ENCODE measurements at regions not wholly inside any gene's neighbourhood (a gene's known extent, or its start where the extent isn't known, plus 50 kb on each side); places are given as distances from the start of the nearest gene placed in this dataset.
"Not testable (repeated sequence)": the region's sequence is repeated elsewhere in the genome, so short reads cannot be mapped to it uniquely, and the experiment has no call there.

- TF ChIP-seq Cebpa-rat (IDR thresholded peaks at IDR 0.05) = no peak
- no peak overlapping the region for H3K27ac ChIP-seq
Observed at GRCh38 chr22:45077286-45077685, 67.5 kb upstream of the PHF21B start.

DNA sequence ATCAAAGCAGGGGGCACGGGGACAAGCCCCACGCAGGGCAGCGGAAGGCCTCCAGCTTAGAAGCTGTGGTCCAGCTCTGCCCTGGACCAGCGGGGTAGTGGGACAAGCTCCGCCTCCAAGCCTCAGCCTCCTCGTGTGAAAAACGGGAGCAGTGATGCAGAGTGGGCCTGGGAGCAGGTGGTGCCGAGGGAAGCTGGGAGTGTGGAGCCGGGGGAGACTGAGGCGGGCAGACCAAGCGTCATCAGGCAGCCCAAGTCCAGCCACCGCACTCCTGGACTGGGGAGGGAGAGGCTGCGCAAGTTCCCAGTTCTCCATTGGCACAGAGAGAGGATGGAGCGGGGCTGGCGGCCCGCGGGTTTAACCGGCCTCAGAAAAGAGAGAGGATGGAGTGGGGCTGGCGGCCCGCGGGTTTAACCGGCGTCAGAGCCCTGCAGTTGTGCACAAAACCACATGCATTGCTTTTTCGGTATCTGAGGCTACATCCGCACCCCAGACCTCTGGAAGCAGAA, 68.1 kb upstream of the PHF21B start:
- no peaks in the 10 kb centered on the region for H3K36me3 ChIP-seq
- no peak overlapping the region for H3K27ac ChIP-seq
- no peak for TF ChIP-seq Cebpa-rat (IDR thresholded peaks at IDR 0.05)
- H3K4me3 ChIP-seq = no peak overlapping the region
- peak overlapping the region in 6 of 11 experiments; percentile 9 to 36 (median 16); a peak in 6 of 22 replicates for H3K4me2 ChIP-seq
- H3K9ac ChIP-seq = no peak overlapping the region
- H3K9me3 ChIP-seq (replicated peaks in 1 of 11) = no peaks in the 10 kb centered on the region; a peak in 1 of 22 replicates
- peaks cover 0 to 10% (median 8%) of the 10 kb centered on the region in 10 experiments; a peak in 7 of 20 replicates for H3K4me1 ChIP-seq
- H4K20me1 ChIP-seq = peaks cover 0 to 8% (median 0%) of the 10 kb centered on the region in 11 experiments; a peak in 4 of 22 replicates
- H3K27me3 ChIP-seq = peaks cover 17 to 29% (median 21%) of the 10 kb centered on the region in 11 experiments; a peak in 21 of 22 replicates

More at GRCh38 chr22:45077286-45077685, 67.5 kb upstream of the PHF21B start:
- H3K4me1 ChIP-seq = peaks cover 0 to 10% (median 8%) of the 10 kb centered on the region in 10 experiments; a peak in 7 of 20 replicates
- no peaks in the 10 kb centered on the region; a peak in 1 of 22 replicates for H3K9me3 ChIP-seq (replicated peaks in 1 of 11)
- H3K36me3 ChIP-seq = no peaks in the 10 kb centered on the region
- no peak overlapping the region for H3K9ac ChIP-seq
- H3K4me2 ChIP-seq = peak overlapping the region in 3 of 11 experiments; percentile 11 to 36 (median 22); a peak in 2 of 22 replicates
- no peak overlapping the region for H3K4me3 ChIP-seq
- peaks cover 17 to 29% (median 21%) of the 10 kb centered on the region in 11 experiments; a peak in 21 of 22 replicates for H3K27me3 ChIP-seq
- H4K20me1 ChIP-seq = peaks cover 0 to 8% (median 0%) of the 10 kb centered on the region in 11 experiments; a peak in 4 of 22 replicates

GRCh38 chr22:45082795-45083194, 73.0 kb upstream of the PHF21B start:
- no peak overlapping the region for H3K4me3 ChIP-seq
- H3K4me2 ChIP-seq = no peak overlapping the region
- peaks cover 10 to 13% (median 11%) of the 10 kb centered on the region in 11 experiments; a peak in 21 of 22 replicates for H3K27me3 ChIP-seq
- no peak overlapping the region for H3K27ac ChIP-seq
- peaks cover 0 to 6% (median 4%) of the 10 kb centered on the region in 10 experiments; a peak in 7 of 20 replicates for H3K4me1 ChIP-seq
- H4K20me1 ChIP-seq = peaks cover 0 to 2% (median 0%) of the 10 kb centered on the region in 11 experiments; a peak in 2 of 22 replicates
- TF ChIP-seq Cebpa-rat (IDR thresholded peaks at IDR 0.05) = no peak
- no peaks in the 10 kb centered on the region for H3K36me3 ChIP-seq
- no peaks in the 10 kb centered on the region; a peak in 1 of 22 replicates for H3K9me3 ChIP-seq (replicated peaks in 1 of 11)
- no peak overlapping the region for H3K9ac ChIP-seq

DNA sequence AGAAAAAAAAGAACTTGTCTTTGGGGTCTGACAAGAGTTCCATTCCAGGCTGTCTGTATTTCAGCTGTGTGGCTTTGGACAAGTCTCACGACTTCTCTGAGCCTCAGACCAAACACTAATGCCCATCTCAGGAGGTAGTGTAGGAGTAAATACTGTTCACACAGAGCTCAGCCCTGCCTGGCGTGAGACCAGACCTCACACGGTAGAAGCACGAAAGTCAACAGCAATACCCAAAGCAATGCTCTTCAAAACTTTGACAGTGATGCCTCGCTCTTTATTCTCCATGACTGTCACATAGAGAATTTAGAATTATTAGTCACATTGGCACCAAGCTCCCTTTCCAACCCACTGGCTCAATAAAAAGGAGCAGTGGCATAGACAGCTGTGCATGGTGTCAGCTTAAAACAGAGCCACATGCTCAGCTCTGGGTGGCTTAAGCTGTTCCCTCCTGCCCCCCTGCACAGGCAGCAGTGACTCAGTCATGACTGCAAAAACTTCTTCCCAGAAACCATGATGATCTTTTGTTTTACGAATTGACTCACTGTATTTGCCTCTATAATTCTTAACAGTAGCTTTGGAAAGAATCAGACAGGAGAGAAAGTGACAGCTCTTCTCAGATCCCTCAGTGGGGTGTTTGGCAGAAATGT, 74.0 kb upstream of the PHF21B start:
- H3K9me3 ChIP-seq (replicated peaks in 1 of 11) = no peaks in the 10 kb centered on the region; a peak in 1 of 22 replicates
- no peak overlapping the region for H3K9ac ChIP-seq
- H3K36me3 ChIP-seq = no peaks in the 10 kb centered on the region
- H3K27ac ChIP-seq = no peak overlapping the region
- no peak for TF ChIP-seq Cebpa-rat (IDR thresholded peaks at IDR 0.05)
- H3K4me2 ChIP-seq = no peak overlapping the region
- H3K4me3 ChIP-seq = no peak overlapping the region
- peaks cover 0 to 3% (median under 1%) of the 10 kb centered on the region in 11 experiments; a peak in 10 of 22 replicates for H3K27me3 ChIP-seq
- H3K4me1 ChIP-seq = no peaks in the 10 kb centered on the region
- H4K20me1 ChIP-seq = no peaks in the 10 kb centered on the region

GRCh38 chr22:45084400-45084920, 74.7 kb upstream of the PHF21B start:
- H3K9ac ChIP-seq = no peak overlapping the region
- H3K9me3 ChIP-seq (replicated peaks in 1 of 11) = no peaks in the 10 kb centered on the region; a peak in 1 of 22 replicates
- H3K36me3 ChIP-seq = no peaks in the 10 kb centered on the region
- no peak overlapping the region for H3K27ac ChIP-seq
- no peak overlapping the region for H3K4me2 ChIP-seq
- no peak overlapping the region for H3K4me3 ChIP-seq
- H3K4me1 ChIP-seq = no peaks in the 10 kb centered on the region
- TF ChIP-seq Cebpa-rat (IDR thresholded peaks at IDR 0.05) = no peak
- H3K27me3 ChIP-seq = no peaks in the 10 kb centered on the region
- no peaks in the 10 kb centered on the region for H4K20me1 ChIP-seq

DNA sequence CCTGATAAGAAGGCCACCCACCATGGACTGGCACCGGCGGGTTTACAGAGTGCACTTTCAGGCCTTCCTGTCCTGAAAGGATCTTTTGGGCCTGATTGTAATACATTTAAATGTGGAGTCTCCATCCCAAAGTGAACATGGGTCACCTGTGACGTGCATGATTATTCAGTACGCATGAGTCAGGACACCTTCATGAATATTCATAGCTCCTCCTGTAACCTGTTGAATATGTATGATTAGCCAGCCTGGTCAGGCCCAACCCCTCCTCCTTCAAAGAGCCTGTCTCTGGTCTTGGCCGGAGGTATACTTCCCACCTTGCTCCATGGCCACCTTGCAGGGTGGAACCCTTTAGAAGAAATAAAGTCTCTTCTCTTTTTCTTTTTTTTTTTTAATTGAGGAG, 75.9 kb upstream of the NUP50 start:
- Histone ChIP-seq H3K4me3 (no peak overlapping the region), H3K27me3 (no peaks in the 10 kb centered on the region), H3K9ac (no peak overlapping the region), H3K9me3 (replicated peaks in 1 of 11) (peaks cover 0 to 4% (median 0%) of the 10 kb centered on the region in 11 experiments; a peak in 1 of 22 replicates), H4K20me1 (no peaks in the 10 kb centered on the region), H3K36me3 (no peaks in the 10 kb centered on the region), H3K4me2 (no peak overlapping the region), H3K27ac (no peak overlapping the region), H3K4me1 (no peaks in the 10 kb centered on the region)
- TF ChIP-seq Cebpa-rat (IDR thresholded peaks at IDR 0.05) = no peak

DNA sequence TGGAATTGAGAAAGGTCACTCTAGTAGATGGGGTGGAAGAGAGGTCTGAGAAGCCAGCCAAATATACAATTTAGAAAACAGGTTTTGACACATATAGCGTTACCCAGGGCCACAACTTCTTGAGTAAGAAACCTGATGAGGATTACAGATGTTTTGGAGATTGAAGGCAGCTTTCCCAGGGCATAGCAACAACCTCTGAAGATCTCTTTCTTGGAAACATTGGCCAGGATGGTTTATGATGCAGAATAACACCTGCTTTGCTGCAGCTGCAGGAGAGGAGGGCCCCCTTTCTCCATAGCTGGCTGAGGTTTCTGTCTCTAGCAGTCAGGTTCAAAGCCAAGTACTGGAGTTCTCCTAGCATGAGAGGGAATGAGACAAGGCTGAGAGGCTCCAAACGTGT, 75.1 kb upstream of the NUP50 start:
- Histone ChIP-seq H3K9ac (no peak overlapping the region), H4K20me1 (no peaks in the 10 kb centered on the region), H3K4me2 (no peak overlapping the region), H3K27ac (no peak overlapping the region), H3K4me3 (no peak overlapping the region), H3K27me3 (no peaks in the 10 kb centered on the region), H3K9me3 (replicated peaks in 1 of 11) (peaks cover 0 to 6% (median 0%) of the 10 kb centered on the region in 11 experiments; a peak in 1 of 22 replicates), H3K4me1 (no peaks in the 10 kb centered on the region), H3K36me3 (no peaks in the 10 kb centered on the region)
- TF ChIP-seq Cebpa-rat (IDR thresholded peaks at IDR 0.05) = no peak

GRCh38 chr22:45090497-45090910, 73.2 kb upstream of the NUP50 start:
- Histone ChIP-seq H3K9me3 (replicated peaks in 1 of 11) (peaks cover 0 to 6% (median 0%) of the 10 kb centered on the region in 11 experiments; a peak in 1 of 22 replicates), H3K4me1 (no peaks in the 10 kb centered on the region), H3K4me3 (no peak overlapping the region), H3K36me3 (no peaks in the 10 kb centered on the region), H3K27me3 (no peaks in the 10 kb centered on the region), H3K27ac (no peak overlapping the region), H3K4me2 (no peak overlapping the region), H3K9ac (no peak overlapping the region), H4K20me1 (no peaks in the 10 kb centered on the region)
- TF ChIP-seq Cebpa-rat (IDR thresholded peaks at IDR 0.05) = no peak

GRCh38 chr22:45091254-45091854, 72.4 kb upstream of the NUP50 start:
- Histone ChIP-seq H3K4me2 (no peak overlapping the region), H3K4me1 (no peaks in the 10 kb centered on the region), H3K36me3 (no peaks in the 10 kb centered on the region), H4K20me1 (no peaks in the 10 kb centered on the region; a peak in 1 of 22 replicates), H3K9ac (no peak overlapping the region), H3K27me3 (no peaks in the 10 kb centered on the region), H3K9me3 (replicated peaks in 1 of 11) (peaks cover 0 to 6% (median 0%) of the 10 kb centered on the region in 11 experiments; a peak in 1 of 22 replicates), H3K27ac (no peak overlapping the region), H3K4me3 (no peak overlapping the region)
- TF ChIP-seq Cebpa-rat (IDR thresholded peaks at IDR 0.05) = no peak

DNA sequence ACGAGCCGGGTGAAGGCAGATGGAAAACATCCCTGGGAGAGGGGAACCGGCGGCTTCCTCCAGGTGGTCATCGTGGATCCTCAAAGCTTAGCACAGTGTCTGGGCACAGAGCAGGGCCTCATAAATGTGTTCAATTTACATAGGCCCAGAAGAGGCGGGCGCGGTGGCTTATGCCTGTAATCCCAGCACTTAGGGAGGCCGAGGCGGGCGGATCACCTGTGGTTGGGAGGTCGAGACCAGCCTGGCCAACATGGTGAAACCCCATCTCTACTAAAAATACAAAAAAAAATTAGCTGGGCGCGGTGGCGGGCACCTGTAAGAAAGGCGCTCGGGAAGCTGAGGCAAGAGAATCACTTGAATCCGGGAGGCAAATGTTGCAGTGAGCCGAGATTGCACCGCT, 71.8 kb upstream of the NUP50 start:
- not testable (repeated sequence) for H3K27me3 ChIP-seq; H3K4me1 ChIP-seq; H3K9me3 ChIP-seq (replicated peaks in 1 of 11)

More for the DNA sequence above, 71.8 kb upstream of the NUP50 start:
- not testable (repeated sequence) for H3K36me3 ChIP-seq, H3K4me2 ChIP-seq, H3K4me3 ChIP-seq, H3K27ac ChIP-seq, H3K9ac ChIP-seq, H4K20me1 ChIP-seq

All from BLaER1 treated with 17β-estradiol and CSF1 and Interleukin-3, amounts not matched to agents 10 nM and 100 nM (cell line).